ENCODE measurements at regions not wholly inside any gene's neighbourhood (a gene's known extent, or its start where the extent isn't known, plus 50 kb on each side); places are given as distances from the start of the nearest gene placed in this dataset.

- DNase-seq: no peak
Measured at GRCh38 chr10:43945094-43945730, 296.5 kb upstream of the ZNF32 start.

GRCh38 chr10:43944381-43945093 lies 295.9 kb upstream of the ZNF32 start:
- no peak for DNase-seq

- no peak for DNase-seq
Measured at GRCh38 chr10:43943818-43944360, 295.2 kb upstream of the ZNF32 start.

GRCh38 chr10:43943119-43943817 lies 294.6 kb upstream of the ZNF32 start:
- DNase-seq: no peak

- no peak for DNase-seq
Measured at GRCh38 chr10:43942096-43942850, 293.6 kb upstream of the ZNF32 start.

GRCh38 chr10:43940898-43941837 lies 292.5 kb upstream of the ZNF32 start:
- no peak for DNase-seq

- no peak for DNase-seq
Measured at GRCh38 chr10:43939939-43940820, 291.5 kb upstream of the ZNF32 start.

- DNase-seq: no peak
Measured at GRCh38 chr10:43939389-43939938, 290.8 kb upstream of the ZNF32 start.

GRCh38 chr10:43938810-43939209 lies 290.1 kb upstream of the ZNF32 start:
- no peak for DNase-seq

GRCh38 chr10:43931308-43931930 lies 282.7 kb upstream of the ZNF32 start:
- DNase-seq: no peak

- no peak for DNase-seq
Measured at GRCh38 chr10:43930777-43931176, 282.1 kb upstream of the ZNF32 start.

- DNase-seq: no peak
Measured at GRCh38 chr10:43930243-43930642, 281.6 kb upstream of the ZNF32 start.

- DNase-seq: no peak
Measured at GRCh38 chr10:43929122-43929521, 280.4 kb upstream of the ZNF32 start.

GRCh38 chr10:43928425-43928968 lies 279.8 kb upstream of the ZNF32 start:
- DNase-seq: no peak

GRCh38 chr10:43926875-43927406 lies 278.3 kb upstream of the ZNF32 start:
- DNase-seq: no peak

- no peak for DNase-seq
Measured at GRCh38 chr10:43926371-43926770, 277.7 kb upstream of the ZNF32 start.

GRCh38 chr10:43925793-43926192 lies 277.1 kb upstream of the ZNF32 start:
- DNase-seq: no peak

GRCh38 chr10:43923328-43923727 lies 274.6 kb upstream of the ZNF32 start:
- DNase-seq: no peak
